ENCODE measurements at regions not wholly inside any gene's neighbourhood (a gene's known extent, or its start where the extent isn't known, plus 50 kb on each side); places are given as distances from the start of the nearest gene placed in this dataset.

GRCh38 chr10:78577712-78578111 lies 491.1 kb upstream of the ZMIZ1 start:
- DNase-seq, result no peak
- peak; percentile 33 for ATAC-seq
- H3K36me3 ChIP-seq, result no peaks in the 10 kb centered on the region
- no peak overlapping the region for H3K4me3 ChIP-seq
- peaks cover 0 to 31% of the 10 kb centered on the region in 2 donors for H3K4me1 ChIP-seq
- TF ChIP-seq, protein P1, sequence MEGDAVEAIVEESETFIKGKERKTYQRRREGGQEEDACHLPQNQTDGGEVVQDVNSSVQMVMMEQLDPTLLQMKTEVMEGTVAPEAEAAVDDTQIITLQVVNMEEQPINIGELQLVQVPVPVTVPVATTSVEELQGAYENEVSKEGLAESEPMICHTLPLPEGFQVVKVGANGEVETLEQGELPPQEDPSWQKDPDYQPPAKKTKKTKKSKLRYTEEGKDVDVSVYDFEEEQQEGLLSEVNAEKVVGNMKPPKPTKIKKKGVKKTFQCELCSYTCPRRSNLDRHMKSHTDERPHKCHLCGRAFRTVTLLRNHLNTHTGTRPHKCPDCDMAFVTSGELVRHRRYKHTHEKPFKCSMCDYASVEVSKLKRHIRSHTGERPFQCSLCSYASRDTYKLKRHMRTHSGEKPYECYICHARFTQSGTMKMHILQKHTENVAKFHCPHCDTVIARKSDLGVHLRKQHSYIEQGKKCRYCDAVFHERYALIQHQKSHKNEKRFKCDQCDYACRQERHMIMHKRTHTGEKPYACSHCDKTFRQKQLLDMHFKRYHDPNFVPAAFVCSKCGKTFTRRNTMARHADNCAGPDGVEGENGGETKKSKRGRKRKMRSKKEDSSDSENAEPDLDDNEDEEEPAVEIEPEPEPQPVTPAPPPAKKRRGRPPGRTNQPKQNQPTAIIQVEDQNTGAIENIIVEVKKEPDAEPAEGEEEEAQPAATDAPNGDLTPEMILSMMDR (IDR thresholded peaks at IDR 0.05), result no peak
- H3K9me3 ChIP-seq, result no peaks in the 10 kb centered on the region
- peak overlapping the region in 1 of 2 donors; percentile 66 for H3K27ac ChIP-seq
- intact Hi-C loops (cut with DNase I), result no loop called here
- no peaks in the 10 kb centered on the region for H3K27me3 ChIP-seq

GRCh38 chr10:78578929-78579328 lies 489.8 kb upstream of the ZMIZ1 start:
- TF ChIP-seq, protein P1 (IDR thresholded peaks at IDR 0.05), result no peak
- Histone ChIP-seq H3K4me1 (peaks cover 0 to 31% of the 10 kb centered on the region in 2 donors), H3K27me3 (no peaks in the 10 kb centered on the region), H3K9me3 (no peaks in the 10 kb centered on the region), H3K27ac (peak overlapping the region in 1 of 2 donors; percentile 66), H3K36me3 (no peaks in the 10 kb centered on the region), H3K4me3 (no peak overlapping the region)
- intact Hi-C loops (cut with DNase I), result no loop called here
- DNase-seq (no peak), ATAC-seq (peak; percentile 31)

DNA sequence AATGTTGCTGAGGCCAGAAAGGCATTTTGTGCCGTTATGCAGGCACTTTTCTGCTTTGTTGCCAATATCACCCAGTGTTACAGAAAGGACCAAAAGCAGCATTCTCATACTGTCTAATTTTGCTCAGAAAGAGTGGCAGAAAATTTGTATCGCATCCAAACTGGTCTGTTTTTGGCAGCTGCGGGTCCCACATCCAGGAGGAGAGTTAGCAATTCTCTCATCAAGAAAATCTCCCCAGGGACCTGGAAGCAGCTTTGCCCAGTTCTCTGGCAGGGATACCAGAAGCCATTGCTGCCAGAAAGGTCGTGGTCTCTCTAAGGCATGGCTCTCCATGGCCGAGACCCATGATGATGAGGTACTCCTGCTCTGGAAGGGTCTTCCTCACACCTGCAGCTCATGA lies 489.2 kb upstream of the ZMIZ1 start:
- H3K27me3 ChIP-seq, result no peaks in the 10 kb centered on the region
- peaks cover 0 to 31% of the 10 kb centered on the region in 2 donors for H3K4me1 ChIP-seq
- TF ChIP-seq, protein P1 (IDR thresholded peaks at IDR 0.05), result no peak
- H3K4me3 ChIP-seq, result no peak overlapping the region
- ATAC-seq, result no peak
- H3K9me3 ChIP-seq, result no peaks in the 10 kb centered on the region
- intact Hi-C loops (cut with DNase I), result no loop called here
- H3K27ac ChIP-seq, result peak overlapping the region in 1 of 2 donors; percentile 66
- DNase-seq, result no peak
- no peaks in the 10 kb centered on the region for H3K36me3 ChIP-seq

DNA sequence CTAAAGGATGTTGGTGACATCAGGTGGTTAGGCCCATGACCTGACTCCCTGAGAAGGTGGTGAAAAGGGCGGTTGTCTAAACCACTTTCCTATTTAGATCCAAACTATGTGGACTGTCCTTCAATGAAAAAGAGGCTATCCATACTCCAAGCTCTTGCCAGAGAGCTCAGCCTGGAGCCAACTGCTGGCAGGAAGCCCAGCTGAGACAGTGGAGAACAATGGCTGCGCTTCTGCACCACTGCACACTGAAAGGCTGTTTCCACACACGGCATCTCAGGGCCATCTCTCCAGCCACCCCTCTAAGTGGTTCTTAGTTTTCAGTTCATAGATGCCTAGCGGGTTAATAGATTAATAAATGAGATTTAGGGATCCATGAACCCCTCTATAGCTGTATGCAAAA lies 488.8 kb upstream of the ZMIZ1 start:
- ATAC-seq (no peak), DNase-seq (peak in 2 of 4 donors; percentile 46 to 69)
- intact Hi-C loops (cut with DNase I), result no loop called here
- Histone ChIP-seq H3K9me3 (no peaks in the 10 kb centered on the region), H3K4me3 (no peak overlapping the region), H3K27ac (no peak overlapping the region), H3K36me3 (no peaks in the 10 kb centered on the region), H3K27me3 (no peaks in the 10 kb centered on the region), H3K4me1 (peaks cover 0 to 31% of the 10 kb centered on the region in 2 donors)
- TF ChIP-seq, protein P1 (IDR thresholded peaks at IDR 0.05), result no peak

GRCh38 chr10:78581133-78581694 lies 487.6 kb upstream of the ZMIZ1 start:
- no peak for DNase-seq
- TF ChIP-seq, protein P1 (IDR thresholded peaks at IDR 0.05), result no peak
- ATAC-seq, result no peak
- H3K4me1 ChIP-seq, result peaks cover 0 to 23% of the 10 kb centered on the region in 2 donors
- H3K9me3 ChIP-seq, result no peaks in the 10 kb centered on the region
- H3K27ac ChIP-seq, result no peak overlapping the region
- no peaks in the 10 kb centered on the region for H3K36me3 ChIP-seq
- no peak overlapping the region for H3K4me3 ChIP-seq
- intact Hi-C loops (cut with DNase I), result no loop called here
- no peaks in the 10 kb centered on the region for H3K27me3 ChIP-seq

Measured in left lung (tissue), 4 donors.